HCT116 (cell line): ENCODE measurements at regions not wholly inside any gene's neighbourhood (a gene's known extent, or its start where the extent isn't known, plus 50 kb on each side); places are given as distances from the start of the nearest gene placed in this dataset.

Experiments used
- ATAC-seq: fragments of 200-7000 bp; cut with Tn5 transposase; 2 replicates; pipeline ENCODE4 v1.9.1; 2020; ENCODE audit warnings: mild to moderate bottlenecking, moderate library complexity
- BruUV-seq: library from RNA; stranded (reverse); fragments of 400-500 nt; replicated peaks from 2 replicates; lab custom pipeline; 2021; lab: Mats Ljungman, UMichigan
- CTCF ChIA-PET: fragments of 300-600 bp; sonication (Branson Sonifier 250); formaldehyde crosslinking; loops from one replicate; lab custom pipeline; 2021; ENCODE audit warnings: antibody characterized with exemption; lab: Charles Lee
- POLR2A ChIA-PET: fragments of 300-600, 350-600 bp; sonication (Branson Sonifier 250); formaldehyde crosslinking; loops from one replicate; lab custom pipeline; 2021; ENCODE audit warnings: antibody characterized with exemption; lab: Charles Lee
- RAD21 ChIA-PET, 2 experiments: fragments of 300-600 bp; sonication (Branson Sonifier 250); formaldehyde crosslinking; loops; one replicate each; lab custom pipeline; 2023; ENCODE audit warnings: low total read pairs in 2 of 2; ENCODE audit not compliant: uncharacterized antibody in 2 of 2, unreplicated experiment in 2 of 2, low non-redundant PET in 1 of 2; lab: Charles Lee
- DNase-seq: peaks from one replicate; pipeline ENCODE4 v3.0.0-alpha.2; 2010; ENCODE audit warnings: low read depth, low spot score
- H2AFZ ChIP-seq: fragments of 200-600 bp; shearing (Covaris generic), sonication (generic); 2 replicates; pipeline ENCODE4 v1.6.1; 2017; ENCODE audit warnings: low read depth, mixed run types, mixed read lengths, antibody characterized with exemption, low read length; ENCODE audit not compliant: poor library complexity, severe bottlenecking
- H3K27ac ChIP-seq: 2 replicates; pipeline ENCODE4 v1.5.1; 2012; ENCODE audit warnings: low read depth, low read length
- H3K27me3 ChIP-seq: fragments of 200-600 bp; sonication (generic); 2 replicates; pipeline ENCODE4 v1.6.1; 2016; ENCODE audit warnings: mixed run types, low read length, mixed read lengths; ENCODE audit not compliant: insufficient read depth
- H3K36me3 ChIP-seq, 2 experiments: fragments of 200-500 bp in 1 of 2; fragments of 200-600 bp in 1 of 2; sonication (Bioruptor generic) in 1 of 2; sonication (generic) in 1 of 2; 2 replicates each; pipeline versions ENCODE4 v1.5.1 to v1.6.1; 2014 to 2016; ENCODE audit warnings: low read length in 2 of 2, inconsistent platforms in 1 of 2, mixed read lengths in 1 of 2, mixed run types in 1 of 2; ENCODE audit not compliant: insufficient read depth in 2 of 2, control insufficient read depth in 1 of 2
- H3K4me1 ChIP-seq, 2 experiments: fragments of 200-600 bp in 1 of 2; sonication (generic) in 1 of 2; 2 replicates each; pipeline versions ENCODE4 v1.5.1 to v1.6.1; 2012 to 2017; ENCODE audit warnings: low read length in 2 of 2, inconsistent platforms in 1 of 2, mild to moderate bottlenecking in 1 of 2, mixed read lengths in 1 of 2, mixed run types in 1 of 2, moderate library complexity in 1 of 2; ENCODE audit not compliant: insufficient read depth in 2 of 2, control insufficient read depth in 1 of 2
- H3K4me2 ChIP-seq: fragments of 200-600 bp; sonication (generic); 2 replicates; pipeline ENCODE4 v1.6.1; 2017; ENCODE audit warnings: mixed run types, low read length, mixed read lengths
- H3K4me3 ChIP-seq, 2 experiments: fragments of 200-600 bp in 1 of 2; sonication (generic) in 1 of 2; replicated peaks in 1 of 2; 2 replicates each; pipeline ENCODE4 v1.5.1; 2011 to 2016; ENCODE audit warnings: low read length in 2 of 2, control low read depth in 1 of 2, low read depth in 1 of 2, mild to moderate bottlenecking in 1 of 2, mixed read lengths in 1 of 2, mixed run types in 1 of 2
- H3K79me2 ChIP-seq: fragments of 200-600 bp; sonication (generic); 2 replicates; pipeline ENCODE4 v1.6.1; 2017; ENCODE audit warnings: mild to moderate bottlenecking, mixed run types, low read length, moderate library complexity, mixed read lengths; ENCODE audit not compliant: insufficient read depth
- H3K9ac ChIP-seq: fragments of 200-600 bp; sonication (generic); 2 replicates; pipeline ENCODE4 v1.6.1; 2016; ENCODE audit warnings: low read length, mixed read lengths
- H3K9me2 ChIP-seq: fragments of 200-600 bp; sonication (generic), shearing (Covaris generic); 2 replicates; pipeline ENCODE4 v1.6.1; 2017; ENCODE audit warnings: mixed run types, mild to moderate bottlenecking, moderate library complexity; ENCODE audit not compliant: insufficient read depth
- H3K9me3 ChIP-seq, 2 experiments: fragments of 200-500 bp in 1 of 2; fragments of 200-600 bp in 1 of 2; sonication (Bioruptor generic) in 1 of 2; sonication (generic) in 1 of 2; 2 replicates each; pipeline ENCODE4 v1.6.1; 2014 to 2017; ENCODE audit warnings: low read length in 2 of 2, mixed read lengths in 2 of 2, inconsistent platforms in 1 of 2, low read depth in 1 of 2, mild to moderate bottlenecking in 1 of 2, mixed run types in 1 of 2, moderate library complexity in 1 of 2; ENCODE audit not compliant: control insufficient read depth in 1 of 2, insufficient read depth in 1 of 2
- H4K20me1 ChIP-seq: fragments of 200-600 bp; sonication (generic), shearing (Covaris generic); 2 replicates; pipeline ENCODE4 v1.6.1; 2017; ENCODE audit warnings: mixed run types, mild to moderate bottlenecking, moderate library complexity; ENCODE audit not compliant: insufficient read depth
- CBX3 ChIP-seq: IDR thresholded peaks from 2 replicates; pipeline ENCODE4 v1.6.1; 2012; ENCODE audit warnings: low read depth
- SP1 ChIP-seq: IDR thresholded peaks from 2 replicates; pipeline ENCODE4 v1.6.1; 2012; ENCODE audit warnings: low read depth
- TCF7L2 ChIP-seq: IDR thresholded peaks from 2 replicates; pipeline ENCODE4 v1.7.0; 2011; ENCODE audit warnings: borderline replicate concordance, inconsistent platforms; ENCODE audit not compliant: insufficient read depth, insufficient read length; ENCODE audit errors: extremely low read depth
- YY1 ChIP-seq: IDR thresholded peaks from 2 replicates; pipeline ENCODE4 v1.6.1; 2011; ENCODE audit warnings: low read length, low read depth, moderate library complexity, mild to moderate bottlenecking; ENCODE audit not compliant: insufficient replicate concordance; ENCODE audit errors: extremely low read depth
- intact Hi-C: fragments of 100-400 bp; cut with micrococcal nuclease; formaldehyde crosslinking; loops from 2 replicates; pipeline ENCODE4 v1.10.0; 2022
- TF ChIP-seq, protein P1 (sequence below): IDR thresholded peaks from 2 replicates; pipeline ENCODE4 v1.6.1; 2012
- TF ChIP-seq, protein P2 (sequence below): IDR thresholded peaks from 2 replicates; pipeline ENCODE4 v1.6.1; 2011; ENCODE audit warnings: mild to moderate bottlenecking, low read length, moderate library complexity; ENCODE audit not compliant: insufficient replicate concordance; ENCODE audit errors: extremely low read depth
- TF ChIP-seq, protein P3 (sequence below): IDR thresholded peaks from 2 replicates; pipeline ENCODE4 v1.6.1; 2012; ENCODE audit warnings: low read depth

DNA sequence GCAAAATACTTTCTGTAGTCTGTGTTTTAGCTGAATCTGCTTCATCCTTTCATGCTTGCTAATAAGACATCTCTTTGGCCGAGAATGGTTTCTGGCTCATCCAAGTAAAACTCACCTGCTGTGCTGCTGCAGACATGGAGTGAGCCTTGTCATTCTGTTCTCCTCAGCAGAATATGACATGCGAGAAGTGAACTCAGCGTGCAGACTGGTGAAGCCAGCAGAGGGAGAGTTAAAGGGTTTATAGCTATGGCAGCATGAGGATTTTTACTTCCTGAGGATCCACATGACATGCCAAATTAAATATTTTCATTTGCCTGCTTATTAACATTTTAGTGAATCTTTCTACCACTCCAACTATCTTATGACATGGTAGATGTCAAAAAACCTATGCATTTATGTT is 658.4 kb upstream of the NECTIN3 start:
- Histone ChIP-seq H3K36me3 (peaks cover 0 to 10% of the 10 kb centered on the region in 2 experiments; a peak in 1 of 4 replicates), H3K4me2 (peak overlapping the region; percentile 57), H4K20me1 (no peaks in the 10 kb centered on the region), H3K4me1 (peaks cover 27 to 37% of the 10 kb centered on the region in 2 experiments), H3K9me2 (no peaks in the 10 kb centered on the region), H3K4me3 (no peak overlapping the region), H3K9me3 (no peaks in the 10 kb centered on the region), H3K27me3 (no peaks in the 10 kb centered on the region), H3K9ac (peak overlapping the region; percentile 30; the same call in 1 of the 2 replicates), H2AFZ (no peak overlapping the region), H3K27ac (peak overlapping the region; percentile 85), H3K79me2 (no peaks in the 10 kb centered on the region)
- TF ChIP-seq YY1, result no peak
- TF ChIP-seq CBX3, result peak; percentile 37; the same call in 1 of the 2 replicates
- RAD21 ChIA-PET, result no interaction called here
- intact Hi-C loops, result loop anchor here (10.0 kb wide), 2 partner anchors 402 to 662 kb away; partner anchors contain the start of gene NECTIN3
- CTCF ChIA-PET, result interaction anchor here (0.9 kb wide), 1 partner anchor 610 kb away, joined by 3 read pairs; no protein-coding TSS in a partner anchor
- DNase-seq, result no peak
- ATAC-seq, result peak; percentile 43; the same call in 1 of the 2 replicates
- BruUV-seq, result no TSS peak
- POLR2A ChIA-PET, result no interaction called here

DNA sequence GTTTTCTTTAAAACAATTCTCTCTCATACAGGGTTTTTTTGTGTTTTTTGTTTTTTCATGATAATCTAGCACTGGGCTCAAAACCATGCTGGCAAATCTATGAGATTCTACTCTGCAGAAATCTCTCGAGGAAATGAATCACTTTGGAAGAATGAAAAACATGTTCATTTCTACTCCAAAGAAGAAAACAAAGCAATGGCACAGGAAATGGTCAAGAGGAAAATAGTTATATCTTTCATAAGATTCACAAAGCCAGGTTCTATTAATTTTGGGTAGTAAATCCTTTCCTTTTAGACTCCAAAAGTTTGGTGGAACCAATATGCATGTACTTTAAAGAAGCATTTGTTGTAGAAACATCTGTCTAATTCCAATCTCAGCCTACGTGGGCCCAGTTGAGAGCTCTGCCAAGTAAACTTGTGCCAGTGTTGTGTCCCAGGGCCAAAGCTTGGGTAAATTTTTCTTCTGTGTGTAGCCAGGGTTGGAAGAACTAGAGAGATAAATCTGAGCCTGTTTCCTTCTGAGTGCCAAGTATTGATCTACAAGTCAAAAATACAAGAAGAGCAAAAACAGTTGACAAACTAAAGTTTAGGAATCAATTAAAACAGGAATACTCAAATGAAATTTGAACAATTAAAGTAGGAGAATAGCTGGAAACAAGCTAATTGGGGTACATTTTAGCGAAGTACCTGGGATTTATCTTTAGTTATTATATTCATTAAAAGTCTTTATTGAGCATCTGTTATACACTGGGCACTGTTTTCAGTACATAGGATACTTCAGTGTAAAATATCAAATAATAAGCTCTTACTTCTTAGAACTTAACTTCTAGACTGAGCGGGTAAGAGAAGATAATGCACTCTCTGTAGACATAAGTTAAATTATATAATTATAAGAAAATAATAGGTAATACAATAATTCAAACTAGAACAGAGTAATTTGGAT is 657.5 kb upstream of the NECTIN3 start:
- RAD21 ChIA-PET, result no interaction called here
- TF ChIP-seq, protein P1, sequence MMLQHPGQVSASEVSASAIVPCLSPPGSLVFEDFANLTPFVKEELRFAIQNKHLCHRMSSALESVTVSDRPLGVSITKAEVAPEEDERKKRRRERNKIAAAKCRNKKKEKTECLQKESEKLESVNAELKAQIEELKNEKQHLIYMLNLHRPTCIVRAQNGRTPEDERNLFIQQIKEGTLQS, result no peak
- TF ChIP-seq, protein P2, sequence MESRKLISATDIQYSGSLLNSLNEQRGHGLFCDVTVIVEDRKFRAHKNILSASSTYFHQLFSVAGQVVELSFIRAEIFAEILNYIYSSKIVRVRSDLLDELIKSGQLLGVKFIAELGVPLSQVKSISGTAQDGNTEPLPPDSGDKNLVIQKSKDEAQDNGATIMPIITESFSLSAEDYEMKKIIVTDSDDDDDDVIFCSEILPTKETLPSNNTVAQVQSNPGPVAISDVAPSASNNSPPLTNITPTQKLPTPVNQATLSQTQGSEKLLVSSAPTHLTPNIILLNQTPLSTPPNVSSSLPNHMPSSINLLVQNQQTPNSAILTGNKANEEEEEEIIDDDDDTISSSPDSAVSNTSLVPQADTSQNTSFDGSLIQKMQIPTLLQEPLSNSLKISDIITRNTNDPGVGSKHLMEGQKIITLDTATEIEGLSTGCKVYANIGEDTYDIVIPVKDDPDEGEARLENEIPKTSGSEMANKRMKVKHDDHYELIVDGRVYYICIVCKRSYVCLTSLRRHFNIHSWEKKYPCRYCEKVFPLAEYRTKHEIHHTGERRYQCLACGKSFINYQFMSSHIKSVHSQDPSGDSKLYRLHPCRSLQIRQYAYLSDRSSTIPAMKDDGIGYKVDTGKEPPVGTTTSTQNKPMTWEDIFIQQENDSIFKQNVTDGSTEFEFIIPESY, result no peak
- TF ChIP-seq, protein P3, sequence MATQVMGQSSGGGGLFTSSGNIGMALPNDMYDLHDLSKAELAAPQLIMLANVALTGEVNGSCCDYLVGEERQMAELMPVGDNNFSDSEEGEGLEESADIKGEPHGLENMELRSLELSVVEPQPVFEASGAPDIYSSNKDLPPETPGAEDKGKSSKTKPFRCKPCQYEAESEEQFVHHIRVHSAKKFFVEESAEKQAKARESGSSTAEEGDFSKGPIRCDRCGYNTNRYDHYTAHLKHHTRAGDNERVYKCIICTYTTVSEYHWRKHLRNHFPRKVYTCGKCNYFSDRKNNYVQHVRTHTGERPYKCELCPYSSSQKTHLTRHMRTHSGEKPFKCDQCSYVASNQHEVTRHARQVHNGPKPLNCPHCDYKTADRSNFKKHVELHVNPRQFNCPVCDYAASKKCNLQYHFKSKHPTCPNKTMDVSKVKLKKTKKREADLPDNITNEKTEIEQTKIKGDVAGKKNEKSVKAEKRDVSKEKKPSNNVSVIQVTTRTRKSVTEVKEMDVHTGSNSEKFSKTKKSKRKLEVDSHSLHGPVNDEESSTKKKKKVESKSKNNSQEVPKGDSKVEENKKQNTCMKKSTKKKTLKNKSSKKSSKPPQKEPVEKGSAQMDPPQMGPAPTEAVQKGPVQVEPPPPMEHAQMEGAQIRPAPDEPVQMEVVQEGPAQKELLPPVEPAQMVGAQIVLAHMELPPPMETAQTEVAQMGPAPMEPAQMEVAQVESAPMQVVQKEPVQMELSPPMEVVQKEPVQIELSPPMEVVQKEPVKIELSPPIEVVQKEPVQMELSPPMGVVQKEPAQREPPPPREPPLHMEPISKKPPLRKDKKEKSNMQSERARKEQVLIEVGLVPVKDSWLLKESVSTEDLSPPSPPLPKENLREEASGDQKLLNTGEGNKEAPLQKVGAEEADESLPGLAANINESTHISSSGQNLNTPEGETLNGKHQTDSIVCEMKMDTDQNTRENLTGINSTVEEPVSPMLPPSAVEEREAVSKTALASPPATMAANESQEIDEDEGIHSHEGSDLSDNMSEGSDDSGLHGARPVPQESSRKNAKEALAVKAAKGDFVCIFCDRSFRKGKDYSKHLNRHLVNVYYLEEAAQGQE, result no peak
- TF ChIP-seq SP1, result peak; percentile 56
- TF ChIP-seq TCF7L2, result no peak
- TF ChIP-seq CBX3, result peak; percentile 20; the same call in 1 of the 2 replicates

More for the DNA sequence above, 657.5 kb upstream of the NECTIN3 start:
- ATAC-seq (peak; percentile 52; the same call in 1 of the 2 replicates), DNase-seq (no peak)
- H3K4me3 ChIP-seq, result no peak overlapping the region
- peak overlapping the region; percentile 6 for H2AFZ ChIP-seq
- no peaks in the 10 kb centered on the region for H3K79me2 ChIP-seq
- intact Hi-C loops, result loop anchor here (10.0 kb wide), 2 partner anchors 401 to 661 kb away; partner anchors contain the start of gene NECTIN3
- peaks cover 0 to 13% of the 10 kb centered on the region in 2 experiments; a peak in 1 of 4 replicates for H3K36me3 ChIP-seq
- peak overlapping the region; percentile 85 for H3K27ac ChIP-seq
- BruUV-seq, result TSS peak; percentile 78
- H3K4me1 ChIP-seq, result peaks cover 28 to 41% of the 10 kb centered on the region in 2 experiments
- no peaks in the 10 kb centered on the region for H3K27me3 ChIP-seq
- CTCF ChIA-PET, result no interaction called here
- POLR2A ChIA-PET, result no interaction called here
- peak overlapping the region; percentile 30 for H3K9ac ChIP-seq
- no peaks in the 10 kb centered on the region for H3K9me2 ChIP-seq
- H3K4me2 ChIP-seq, result peak overlapping the region; percentile 57
- no peaks in the 10 kb centered on the region for H4K20me1 ChIP-seq
- H3K9me3 ChIP-seq, result no peaks in the 10 kb centered on the region
